HG03025 (cell line): ENCODE measurements at regions not wholly inside any gene's neighbourhood (a gene's known extent, or its start where the extent isn't known, plus 50 kb on each side); places are given as distances from the start of the nearest gene placed in this dataset.

Experiments used
- ATAC-seq: cut with Tn5 transposase; IDR thresholded peaks from one replicate; pipeline ENCODE4 v1.9.1; 2021; ENCODE audit warnings: mild to moderate bottlenecking, moderate library complexity; ENCODE audit not compliant: unreplicated experiment, low FRiP score

- ATAC-seq: no peak
Observed at GRCh38 chr1:95953015-95953414, 719.0 kb downstream of the RWDD3 start.

- ATAC-seq: no peak
Observed at GRCh38 chr1:95954585-95954984, 720.6 kb downstream of the RWDD3 start.

GRCh38 chr1:95956215-95956614, 722.2 kb downstream of the RWDD3 start:
- no peak for ATAC-seq

GRCh38 chr1:95957748-95958147, 723.7 kb downstream of the RWDD3 start:
- no peak for ATAC-seq

GRCh38 chr1:95966866-95967265, 732.9 kb downstream of the RWDD3 start:
- ATAC-seq: no peak

- ATAC-seq: no peak
Observed at GRCh38 chr1:95974586-95974985, 740.6 kb downstream of the RWDD3 start.

- ATAC-seq: no peak
Observed at GRCh38 chr1:95982711-95983110, 738.9 kb upstream of the PTBP2 start.

- no peak for ATAC-seq
Observed at GRCh38 chr1:95983831-95984230, 737.8 kb upstream of the PTBP2 start.

GRCh38 chr1:95984798-95985374, 736.7 kb upstream of the PTBP2 start:
- no peak for ATAC-seq

GRCh38 chr1:95990033-95990432, 731.6 kb upstream of the PTBP2 start:
- no peak for ATAC-seq

GRCh38 chr1:95991787-95992520, 729.6 kb upstream of the PTBP2 start:
- ATAC-seq: no peak

GRCh38 chr1:95994643-95995042, 726.9 kb upstream of the PTBP2 start:
- ATAC-seq: no peak

GRCh38 chr1:96002201-96002600, 719.4 kb upstream of the PTBP2 start:
- ATAC-seq: no peak

- no peak for ATAC-seq
Observed at GRCh38 chr1:96002969-96003964, 718.3 kb upstream of the PTBP2 start.

- no peak for ATAC-seq
Observed at GRCh38 chr1:96009831-96010434, 711.7 kb upstream of the PTBP2 start.

GRCh38 chr1:96011606-96012005, 710.0 kb upstream of the PTBP2 start:
- no peak for ATAC-seq

- ATAC-seq: no peak
Observed at GRCh38 chr1:96016219-96016618, 705.4 kb upstream of the PTBP2 start.

- ATAC-seq: no peak
Observed at GRCh38 chr1:96020378-96020777, 701.2 kb upstream of the PTBP2 start.

GRCh38 chr1:96025062-96025461, 696.5 kb upstream of the PTBP2 start:
- no peak for ATAC-seq

GRCh38 chr1:96028071-96028470, 693.5 kb upstream of the PTBP2 start:
- ATAC-seq: no peak

GRCh38 chr1:96030312-96030711, 691.3 kb upstream of the PTBP2 start:
- ATAC-seq: no peak
